HG02981 (cell line): ENCODE measurements at regions not wholly inside any gene's neighbourhood (a gene's known extent, or its start where the extent isn't known, plus 50 kb on each side); places are given as distances from the start of the nearest gene placed in this dataset.

Experiments
- ATAC-seq: cut with Tn5 transposase; IDR thresholded peaks from one replicate; pipeline ENCODE4 v1.9.1; 2021; ENCODE audit warnings: mild to moderate bottlenecking, moderate library complexity; ENCODE audit not compliant: unreplicated experiment

- no peak for ATAC-seq
Measured at GRCh38 chr6:4591218-4591617, 185.0 kb upstream of the CDYL start.

- no peak for ATAC-seq
Measured at GRCh38 chr6:4589295-4589694, 186.9 kb upstream of the CDYL start.

- no peak for ATAC-seq
Measured at GRCh38 chr6:4588581-4588980, 187.6 kb upstream of the CDYL start.

GRCh38 chr6:4588163-4588562 is 188.0 kb upstream of the CDYL start:
- ATAC-seq, result no peak

GRCh38 chr6:4587171-4587570 is 189.0 kb upstream of the CDYL start:
- no peak for ATAC-seq

- no peak for ATAC-seq
Measured at GRCh38 chr6:4586469-4586859, 189.7 kb upstream of the CDYL start.

GRCh38 chr6:4585682-4586468 is 190.3 kb upstream of the CDYL start:
- no peak for ATAC-seq

- no peak for ATAC-seq
Measured at GRCh38 chr6:4584801-4585200, 191.4 kb upstream of the CDYL start.

- no peak for ATAC-seq
Measured at GRCh38 chr6:4582506-4583417, 193.4 kb upstream of the CDYL start.

GRCh38 chr6:4581468-4582385 is 194.5 kb upstream of the CDYL start:
- no peak for ATAC-seq

- ATAC-seq, result no peak
Measured at GRCh38 chr6:4580361-4580760, 195.8 kb upstream of the CDYL start.

- no peak for ATAC-seq
Measured at GRCh38 chr6:4577406-4577805, 198.8 kb upstream of the CDYL start.

GRCh38 chr6:4575714-4576113 is 200.5 kb upstream of the CDYL start:
- no peak for ATAC-seq

- no peak for ATAC-seq
Measured at GRCh38 chr6:4574007-4574406, 202.2 kb upstream of the CDYL start.

- ATAC-seq, result no peak
Measured at GRCh38 chr6:4571011-4571410, 205.2 kb upstream of the CDYL start.

- no peak for ATAC-seq
Measured at GRCh38 chr6:4568138-4568537, 208.1 kb upstream of the CDYL start.

- ATAC-seq, result no peak
Measured at GRCh38 chr6:4567141-4567540, 209.1 kb upstream of the CDYL start.

- ATAC-seq, result no peak
Measured at GRCh38 chr6:4565301-4566250, 210.6 kb upstream of the CDYL start.

- ATAC-seq, result no peak
Measured at GRCh38 chr6:4564801-4565271, 211.4 kb upstream of the CDYL start.

- no peak for ATAC-seq
Measured at GRCh38 chr6:4563877-4564276, 212.3 kb upstream of the CDYL start.
